Lung microvascular endothelial cell (primary cell): ENCODE measurements at regions not wholly inside any gene's neighbourhood (a gene's known extent, or its start where the extent isn't known, plus 50 kb on each side); places are given as distances from the start of the nearest gene placed in this dataset.
"Not testable (repeated sequence)": the region's sequence is repeated elsewhere in the genome, so short reads cannot be mapped to it uniquely, and the experiment has no call there.

Experiments
- DNase-seq, 2 donors: peaks; one replicate each; pipeline versions ENCODE4 v3.0.0 to v3.0.0-alpha.2; 2010; ENCODE audit warnings: low read depth in 2 of 2

DNA sequence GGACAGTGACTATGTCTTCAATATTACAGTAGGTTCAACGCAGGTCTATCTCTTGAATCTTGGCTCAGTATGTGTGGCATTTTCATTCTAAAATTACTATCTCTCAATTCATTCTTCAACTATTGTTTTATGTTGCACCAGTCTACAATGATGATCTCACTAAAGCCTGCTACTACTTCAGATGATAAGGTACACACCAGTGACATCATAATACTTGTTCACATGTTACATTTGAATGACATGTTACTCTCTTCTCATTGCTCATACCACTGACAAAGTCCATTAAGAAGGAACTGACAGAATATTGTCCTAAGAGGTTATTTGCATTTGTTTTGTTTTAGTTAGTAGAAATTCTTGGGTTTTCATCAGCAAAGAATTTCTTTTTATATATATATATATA is 165.2 kb upstream of the ST8SIA4 start:
- DNase-seq: no peak

DNA sequence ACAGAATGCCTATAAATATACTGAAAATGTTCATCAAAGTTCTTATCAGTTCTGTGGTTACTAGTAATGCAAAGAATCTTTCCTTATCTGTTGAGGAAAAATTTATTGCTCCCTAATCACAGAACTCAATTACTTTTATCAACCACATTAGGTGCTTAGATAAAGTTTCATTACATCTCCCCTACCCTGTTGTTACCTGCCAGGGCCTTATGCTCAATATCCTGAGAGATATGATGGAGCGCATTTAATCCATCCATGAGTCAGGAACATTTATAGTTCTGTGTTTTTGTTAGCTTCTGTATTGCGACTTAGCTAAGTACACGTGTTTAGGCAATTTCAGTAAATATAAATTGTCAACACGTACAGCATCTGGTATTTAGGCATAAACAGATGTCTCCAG is 164.3 kb upstream of the ST8SIA4 start:
- DNase-seq: no peak

DNA sequence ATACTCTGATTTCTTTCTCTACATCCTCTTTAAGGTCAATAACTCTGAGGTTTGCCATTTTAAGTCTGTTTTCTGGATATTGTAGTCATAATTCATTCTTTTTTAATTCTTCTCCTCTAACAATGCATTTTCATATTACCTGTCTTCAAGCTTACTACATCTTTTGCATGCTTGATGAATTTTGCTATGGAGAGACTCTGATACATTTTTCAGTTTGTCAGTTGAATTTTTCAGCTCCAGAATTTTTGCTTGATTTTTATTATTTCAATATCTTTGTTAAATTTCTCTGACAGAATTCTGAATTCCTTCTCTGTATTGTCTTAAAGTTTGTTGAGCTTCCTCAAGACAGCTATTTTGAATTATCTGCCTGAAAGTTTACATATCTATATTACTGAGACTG is 159.8 kb upstream of the ST8SIA4 start:
- DNase-seq: no peak

DNA sequence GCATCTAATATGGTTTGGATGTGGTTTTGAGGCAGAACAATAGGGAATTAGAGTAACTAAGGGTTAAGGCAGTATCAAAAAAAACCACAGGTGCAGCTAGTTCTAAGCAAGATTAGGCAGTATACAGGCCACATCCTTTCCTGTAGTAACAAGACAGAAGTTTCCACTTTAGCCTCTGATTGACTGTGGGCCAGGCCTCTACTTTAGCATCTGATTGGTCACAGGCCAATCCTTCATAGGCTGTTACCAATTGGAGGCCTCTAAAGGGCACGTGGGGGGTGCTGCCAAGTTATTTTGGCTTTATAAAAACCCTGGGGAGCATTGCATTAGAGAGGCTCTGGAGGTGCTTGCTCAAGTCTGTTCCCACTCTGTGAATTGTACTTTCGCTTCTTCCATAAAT is 144.1 kb upstream of the ST8SIA4 start:
- DNase-seq: no peak

DNA sequence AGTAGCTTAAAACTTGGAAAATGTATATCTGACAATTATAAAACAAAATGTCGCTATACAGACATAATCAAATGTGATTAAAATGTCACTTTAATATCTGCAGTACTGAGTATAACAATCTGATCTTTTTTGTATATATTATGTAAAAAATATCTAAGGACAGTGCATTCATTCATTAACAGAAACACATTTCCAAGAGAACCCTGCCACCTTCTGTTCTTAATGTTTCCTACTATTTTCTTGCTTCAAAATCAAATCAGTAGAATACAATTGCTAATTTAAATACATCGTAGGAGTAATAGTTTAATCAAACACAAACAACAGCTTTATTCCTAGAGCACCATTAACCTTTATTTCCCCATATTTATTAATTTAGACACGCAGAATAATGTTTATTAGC is 142.6 kb upstream of the ST8SIA4 start:
- DNase-seq: peak; percentile 12 to 41

DNA sequence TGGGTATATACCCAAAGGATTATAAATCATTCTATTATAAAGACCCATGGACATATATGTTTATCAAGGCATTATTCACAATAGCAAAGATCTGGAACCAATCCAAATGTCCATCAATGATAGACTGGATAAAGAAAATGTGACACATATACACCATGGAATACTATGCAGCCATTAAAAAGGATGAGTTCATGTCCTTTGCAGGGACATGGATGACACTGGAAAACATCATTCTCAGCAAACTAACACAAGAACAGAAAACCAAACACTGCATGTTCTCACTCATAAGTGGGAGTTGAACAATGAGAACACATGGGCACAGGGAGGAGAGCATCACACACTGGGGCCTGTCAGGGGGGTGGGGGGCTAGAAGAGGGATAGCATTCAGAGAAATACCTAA is 136.9 kb upstream of the ST8SIA4 start:
- not testable (repeated sequence) for DNase-seq

DNA sequence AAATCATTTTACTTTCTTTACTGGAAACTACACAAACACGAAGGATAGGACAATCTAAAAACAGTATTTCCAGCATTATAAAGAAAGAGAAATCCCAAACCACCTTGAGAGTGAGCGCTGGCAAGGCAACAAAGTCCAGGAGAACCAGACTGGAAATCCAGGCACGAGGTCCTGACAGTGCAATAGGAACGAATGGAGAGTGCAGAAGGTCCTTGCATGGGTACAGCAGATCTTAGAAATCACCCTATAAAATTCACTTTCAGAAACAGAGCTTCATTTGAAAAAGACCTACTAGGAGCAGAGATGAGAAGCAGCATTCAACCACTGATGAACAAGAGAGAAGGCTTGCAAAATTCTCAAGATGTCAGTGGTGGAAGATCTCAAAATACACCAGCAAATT is 133.7 kb upstream of the ST8SIA4 start:
- DNase-seq: no peak

DNA sequence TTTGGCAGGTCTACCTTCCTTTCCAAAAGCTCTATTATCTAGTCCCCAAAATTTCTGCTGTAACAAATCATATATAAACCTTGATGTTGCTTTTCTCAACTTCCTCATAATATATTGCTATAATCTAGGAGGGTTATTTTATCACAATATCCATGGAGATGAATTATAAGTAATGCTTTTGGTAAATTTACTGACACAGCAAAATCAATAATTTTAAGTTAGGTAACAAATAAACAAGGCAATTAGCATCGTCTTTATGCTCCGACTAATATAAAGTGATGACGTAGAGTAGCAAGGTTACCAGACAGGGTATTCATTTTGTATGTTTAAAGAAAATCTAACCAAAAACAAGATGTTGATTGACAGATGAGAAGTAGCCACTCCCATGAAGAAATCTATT is 132.3 kb upstream of the ST8SIA4 start:
- no peak for DNase-seq

DNA sequence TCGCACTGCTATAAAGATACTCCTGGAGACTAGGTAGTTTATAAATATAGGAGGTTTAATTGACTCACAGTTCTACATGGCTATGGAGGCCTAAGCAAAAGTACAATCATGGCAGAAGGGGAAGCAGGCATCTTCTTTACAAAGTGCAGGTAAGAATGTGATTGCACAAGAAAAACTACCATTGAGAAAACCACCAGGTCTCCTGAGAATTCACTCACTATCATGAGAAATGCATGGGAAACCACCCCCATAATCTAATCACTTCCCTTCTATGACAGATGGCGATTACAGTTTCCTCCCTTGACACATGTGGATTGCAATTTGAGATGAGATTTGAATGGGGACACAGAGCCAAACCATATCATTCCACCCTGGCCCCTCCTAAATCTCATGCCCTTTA is 121.2 kb upstream of the ST8SIA4 start:
- DNase-seq: no peak

DNA sequence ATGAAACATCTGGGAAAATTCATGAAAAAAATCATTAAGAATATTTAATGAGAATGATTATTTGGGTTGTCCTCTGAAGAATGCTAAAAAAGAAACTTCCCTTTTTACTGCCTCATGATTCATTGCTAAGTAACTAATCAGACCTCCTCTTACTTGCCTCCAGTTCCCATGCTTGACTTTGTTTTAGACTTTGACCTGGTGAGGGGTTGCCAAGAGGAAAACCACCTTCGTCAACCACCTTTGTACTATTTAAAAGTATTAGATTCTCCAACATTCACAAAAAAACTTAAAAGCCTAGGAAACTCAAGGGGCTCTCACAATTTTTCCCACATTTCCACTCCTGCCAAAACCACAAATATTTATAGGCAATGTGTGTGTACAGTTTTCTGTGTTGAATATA is 115.2 kb upstream of the ST8SIA4 start:
- no peak for DNase-seq

DNA sequence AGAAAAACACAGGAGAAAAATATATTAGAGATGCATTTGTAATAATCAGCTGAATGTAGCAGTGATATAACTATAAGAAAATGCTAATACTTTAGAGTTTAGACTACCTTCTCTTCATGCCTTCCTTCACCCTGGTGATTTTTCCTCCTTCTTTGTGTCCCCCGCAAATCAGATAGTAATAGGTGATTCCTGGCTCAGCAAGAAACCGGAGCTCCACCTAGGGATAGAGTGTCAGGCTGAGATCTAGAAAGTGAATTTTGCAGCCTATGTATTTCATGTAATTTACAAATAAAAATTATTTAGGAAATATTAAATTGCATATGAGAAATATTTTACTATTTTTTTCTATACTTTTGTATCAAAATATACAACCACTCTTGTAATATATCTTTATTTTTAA is 109.8 kb upstream of the ST8SIA4 start:
- DNase-seq: peak in 1 of 2 donors; percentile 16

DNA sequence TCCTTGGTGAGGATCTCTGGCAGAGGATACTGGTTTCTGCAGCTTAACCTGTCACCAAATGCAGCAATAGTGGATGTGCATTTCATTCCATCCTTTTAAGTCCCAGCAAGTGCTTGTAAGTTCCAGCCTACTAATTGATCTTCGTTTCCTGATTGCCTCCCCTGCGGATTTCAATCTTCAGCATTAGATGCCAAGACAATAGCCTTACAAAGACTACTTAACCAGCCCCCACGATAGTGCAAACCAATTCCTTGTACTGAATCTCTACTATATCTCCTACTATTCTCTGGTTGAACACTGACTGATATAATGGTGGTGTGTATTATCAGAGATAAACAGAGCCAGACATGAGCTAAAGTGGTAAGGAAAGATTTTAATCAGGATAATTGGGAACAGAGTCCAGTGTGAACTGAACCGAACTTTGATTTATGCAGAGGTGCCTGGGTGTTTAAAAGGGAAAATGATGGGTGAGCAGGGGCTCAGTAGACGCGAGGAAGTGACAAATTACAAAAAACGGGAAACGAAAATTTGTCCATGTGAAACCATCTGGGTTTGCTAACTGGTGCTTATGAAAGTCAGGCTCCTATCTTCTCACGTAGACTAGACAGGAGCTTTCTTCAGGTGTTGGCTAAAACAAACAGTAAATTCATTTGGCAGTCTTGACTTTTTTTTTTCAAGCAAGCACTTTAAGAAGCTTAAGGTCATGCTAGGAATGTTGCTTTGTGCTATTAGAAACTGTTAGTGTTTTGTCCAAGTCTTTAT is 106.9 kb upstream of the ST8SIA4 start:
- no peak for DNase-seq

DNA sequence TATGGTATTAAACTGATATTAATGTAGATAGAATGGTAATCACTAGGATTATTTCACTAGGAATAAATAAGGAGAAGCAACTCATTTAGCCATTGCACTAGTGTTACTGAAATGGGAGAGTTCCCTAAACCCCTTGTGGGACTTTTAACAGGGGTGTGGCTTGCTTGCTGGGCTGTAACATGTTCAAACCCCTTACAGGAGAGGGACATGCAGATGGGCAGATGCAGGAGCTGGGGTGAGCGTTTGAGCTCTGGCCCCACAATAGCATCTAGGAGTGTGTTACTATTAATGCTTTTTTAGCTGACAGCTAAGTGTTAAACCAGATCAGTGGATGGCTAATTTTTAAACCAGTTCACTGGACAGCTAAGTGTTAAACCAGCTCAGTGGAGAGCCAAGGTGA is 89.3 kb upstream of the ST8SIA4 start:
- no peak for DNase-seq

DNA sequence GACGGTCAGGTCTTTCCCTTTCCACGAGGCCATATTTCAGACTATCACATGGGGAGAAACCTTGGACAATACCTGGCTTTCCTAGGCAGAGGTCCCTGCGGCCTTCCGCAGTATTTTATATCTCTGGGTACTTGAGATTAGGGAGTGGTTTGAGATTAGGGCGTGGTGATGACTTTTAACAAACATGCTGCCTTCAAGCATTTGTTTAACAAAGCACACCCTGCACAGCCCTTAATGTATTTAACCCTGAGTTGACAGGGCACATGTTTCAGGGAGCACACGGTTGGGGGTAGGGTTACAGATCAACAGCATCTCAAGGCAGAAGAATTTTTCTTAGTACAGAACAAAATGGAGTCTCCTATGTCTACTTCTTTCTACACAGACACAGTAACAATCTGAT is 80.5 kb upstream of the ST8SIA4 start:
- not testable (repeated sequence) for DNase-seq

DNA sequence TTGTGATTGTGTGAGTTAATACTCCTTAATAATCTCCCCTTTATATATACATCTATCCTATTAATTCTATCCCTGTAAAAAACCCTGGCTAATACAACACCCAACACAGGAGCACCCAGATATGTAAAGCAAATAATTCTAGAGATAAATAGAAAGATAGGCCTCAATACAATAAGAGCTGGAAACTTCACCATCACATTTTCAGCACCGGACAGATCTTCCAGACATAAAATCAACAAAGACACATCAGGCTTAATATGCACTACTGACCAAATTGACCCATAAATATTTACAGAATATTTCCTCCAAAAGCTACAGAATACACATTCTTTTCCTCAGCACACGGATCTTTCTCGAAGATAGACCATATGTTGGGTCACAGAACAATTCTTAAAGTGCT is 71.0 kb upstream of the ST8SIA4 start:
- no peak for DNase-seq

DNA sequence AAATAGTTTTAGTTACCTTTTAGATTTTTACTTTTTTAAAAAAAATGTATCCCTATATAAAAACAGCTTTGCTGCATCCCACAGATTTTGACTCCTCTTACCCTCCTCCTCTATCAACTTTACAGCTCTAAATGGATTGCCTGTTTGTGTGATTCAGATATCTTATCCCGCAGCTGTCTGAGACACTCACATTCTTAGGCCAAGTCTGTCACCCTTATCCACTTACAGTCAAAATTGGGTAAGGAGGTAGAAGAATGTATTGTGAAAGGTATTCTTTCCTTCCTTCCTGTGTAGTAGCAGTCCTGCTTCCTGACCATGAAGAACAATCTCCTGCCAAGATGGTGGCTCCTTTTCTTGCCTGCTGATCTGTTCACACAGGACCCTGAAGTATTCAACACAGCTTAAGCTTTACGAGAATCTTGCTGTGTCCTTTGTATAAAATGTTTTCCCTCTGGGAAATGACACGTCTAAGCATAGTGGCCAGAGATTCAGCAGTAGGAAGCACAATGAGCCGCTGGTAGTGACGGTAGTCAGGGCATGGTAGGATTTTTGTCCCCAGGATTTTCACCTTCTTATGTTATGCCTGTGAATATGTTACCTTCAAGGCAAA is 67.7 kb upstream of the ST8SIA4 start:
- DNase-seq: no peak

DNA sequence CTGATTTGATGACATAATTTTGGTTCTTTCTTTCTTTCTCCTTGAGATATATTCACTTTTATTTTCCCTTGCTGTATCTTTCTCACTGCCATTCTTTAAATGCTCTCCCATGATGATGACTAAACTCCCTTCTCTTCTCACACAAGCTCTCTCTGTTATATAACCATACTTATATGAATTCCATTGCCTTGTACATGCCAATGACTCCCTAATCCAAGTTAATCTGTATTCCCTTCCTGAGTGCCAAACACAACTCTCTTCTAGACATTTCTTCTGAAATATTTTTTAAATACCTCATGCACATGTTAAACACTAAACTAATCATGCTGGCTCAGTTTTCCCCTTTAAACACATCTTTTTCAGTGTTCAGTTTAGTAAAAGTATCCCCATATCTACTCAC is 62.2 kb upstream of the ST8SIA4 start:
- no peak for DNase-seq
